ENCODE measurements at regions not wholly inside any gene's neighbourhood (a gene's known extent, or its start where the extent isn't known, plus 50 kb on each side); places are given as distances from the start of the nearest gene placed in this dataset.

DNA sequence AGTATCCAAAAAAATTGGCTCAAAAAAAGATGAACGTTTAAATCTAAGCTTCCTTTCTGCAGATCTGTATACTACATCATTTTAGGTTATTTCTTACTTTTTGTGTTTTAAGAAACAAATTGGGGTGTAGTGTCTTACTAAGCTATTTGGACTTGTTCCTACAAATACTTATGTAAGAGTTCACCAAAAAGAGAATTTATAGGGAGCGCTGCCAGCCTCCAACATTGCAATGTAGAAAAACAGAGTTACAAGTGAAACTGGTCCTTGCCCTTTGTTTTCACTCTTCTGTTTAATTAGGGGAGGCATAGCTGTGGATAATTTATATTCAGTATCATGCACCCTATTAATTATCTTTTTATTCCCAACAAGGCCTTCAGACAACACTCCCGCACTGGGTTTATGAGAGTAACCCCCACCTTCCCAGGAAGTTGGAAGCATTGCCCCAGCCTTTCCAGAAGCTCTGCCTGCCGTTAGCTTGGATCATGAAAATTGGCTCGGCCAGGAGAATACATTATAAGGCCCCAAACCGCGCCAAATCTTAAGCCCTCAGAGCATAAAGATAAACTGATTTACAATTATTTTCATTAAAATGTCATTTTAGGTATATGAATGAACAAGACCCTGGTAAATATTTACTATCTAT lies 261.8 kb upstream of the KLF6 start:
- no peak overlapping the region for H2AFZ ChIP-seq
- intact Hi-C loops (cut with micrococcal nuclease; ENCODE audit: unreplicated experiment), result no loop called here
- H3F3A ChIP-seq (ENCODE audit: insufficient read depth, low read depth), result no peaks in the 10 kb centered on the region
- H3K9me3 ChIP-seq (ENCODE audit: insufficient read depth, low read depth), result no peaks in the 10 kb centered on the region
- H3K27me3 ChIP-seq (ENCODE audit: insufficient read depth, low read depth), result no peaks in the 10 kb centered on the region
- CTCF ChIA-PET, result no interaction called here
- no peaks in the 10 kb centered on the region for H3K79me2 ChIP-seq (ENCODE audit: low read depth)
- DNase-seq, result no peak
- no peaks in the 10 kb centered on the region for H4K20me1 ChIP-seq (ENCODE audit: insufficient read depth)
- POLR2A ChIA-PET (ENCODE audit: unreplicated experiment), result no interaction called here
- H3K9me2 ChIP-seq (ENCODE audit: insufficient read depth), result no peaks in the 10 kb centered on the region
- no peak overlapping the region for H3K4me3 ChIP-seq
- no peaks in the 10 kb centered on the region for H3K4me1 ChIP-seq (replicated peaks; ENCODE audit: insufficient read depth)
- H3K36me3 ChIP-seq (ENCODE audit: low read depth), result no peaks in the 10 kb centered on the region
- no peak overlapping the region for H3K27ac ChIP-seq
- BruUV-seq (replicated peaks), result no TSS peak
- TF ChIP-seq EZH2 (IDR thresholded peaks at IDR 0.05; ENCODE audit: low read depth) (no peak), CTCF (conservative IDR thresholded peaks at IDR 0.05) (no peak)
- H3K4me2 ChIP-seq, result no peak overlapping the region

DNA sequence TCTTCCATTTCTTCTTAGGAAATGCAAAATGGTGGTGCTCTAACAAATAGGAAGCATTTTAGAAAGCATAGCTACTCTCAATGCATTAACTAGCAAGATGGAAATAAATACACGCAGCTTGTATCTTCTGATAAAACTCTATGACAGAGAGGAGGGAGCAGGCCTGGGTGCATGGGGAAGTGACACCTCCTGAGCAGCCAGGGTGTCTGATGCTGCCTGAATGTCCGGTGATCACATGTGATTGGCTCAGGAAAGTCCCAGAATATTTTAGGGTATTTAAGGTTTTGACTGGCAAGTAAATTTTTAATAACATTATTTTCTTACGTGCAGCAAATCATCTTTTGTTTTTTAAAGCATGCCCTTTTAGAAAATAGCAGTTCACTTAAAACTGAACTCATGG lies 261.0 kb upstream of the KLF6 start:
- no peak overlapping the region for H3K4me2 ChIP-seq
- H3K79me2 ChIP-seq (ENCODE audit: low read depth), result no peaks in the 10 kb centered on the region
- H3K27me3 ChIP-seq (ENCODE audit: insufficient read depth, low read depth), result no peaks in the 10 kb centered on the region
- H3K9me2 ChIP-seq (ENCODE audit: insufficient read depth), result no peaks in the 10 kb centered on the region
- CTCF ChIA-PET, result no interaction called here
- no peaks in the 10 kb centered on the region for H3K4me1 ChIP-seq (replicated peaks; ENCODE audit: insufficient read depth)
- BruUV-seq (replicated peaks), result no TSS peak
- H4K20me1 ChIP-seq (ENCODE audit: insufficient read depth), result no peaks in the 10 kb centered on the region
- no peak overlapping the region for H3K27ac ChIP-seq
- intact Hi-C loops (cut with micrococcal nuclease; ENCODE audit: unreplicated experiment), result no loop called here
- POLR2A ChIA-PET (ENCODE audit: unreplicated experiment), result no interaction called here
- H3F3A ChIP-seq (ENCODE audit: insufficient read depth, low read depth), result no peaks in the 10 kb centered on the region
- DNase-seq, result no peak
- H2AFZ ChIP-seq, result no peak overlapping the region
- 0 out of 2 replicates have a peak, but pooled peaks cover 3% of the 10 kb centered on the region for H3K9me3 ChIP-seq (ENCODE audit: insufficient read depth, low read depth)
- TF ChIP-seq CTCF (conservative IDR thresholded peaks at IDR 0.05) (no peak), EZH2 (IDR thresholded peaks at IDR 0.05; ENCODE audit: low read depth) (no peak)
- no peak overlapping the region for H3K4me3 ChIP-seq
- no peaks in the 10 kb centered on the region for H3K36me3 ChIP-seq (ENCODE audit: low read depth)

DNA sequence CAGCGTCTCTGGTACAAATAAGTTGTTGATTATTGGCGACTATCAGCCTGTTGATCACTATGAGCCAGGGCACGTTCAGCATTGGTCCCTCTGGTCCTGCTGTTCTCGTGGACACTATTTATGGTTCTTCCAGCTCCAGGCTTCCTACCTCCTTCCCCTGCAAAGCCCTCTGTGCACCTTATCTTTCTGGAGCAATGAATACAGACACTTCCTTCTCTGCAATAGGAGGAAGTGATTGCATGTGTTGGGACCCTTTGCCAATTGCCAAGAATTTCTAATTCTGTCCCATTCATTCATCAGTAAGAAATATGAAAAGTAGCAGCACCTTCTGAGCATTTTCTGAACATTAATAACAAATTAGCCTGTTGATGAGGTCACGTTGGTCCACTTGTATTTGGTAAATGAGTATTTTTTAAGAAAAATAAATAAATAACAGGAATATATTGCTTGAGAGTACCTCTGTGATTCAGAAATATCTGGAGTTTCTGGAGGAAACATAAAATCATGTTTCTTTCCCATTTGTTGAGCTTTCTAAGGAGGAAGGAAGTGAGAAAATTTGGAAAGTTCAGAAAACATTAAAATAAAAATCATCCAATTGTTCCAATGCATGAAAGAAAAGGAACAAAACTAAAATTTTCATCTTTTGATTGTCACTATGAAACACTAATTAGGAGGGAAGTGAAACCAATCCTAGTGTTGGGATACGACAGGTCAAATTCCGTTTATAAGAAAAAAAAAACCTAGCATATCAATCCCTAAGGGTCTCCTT lies 259.1 kb upstream of the KLF6 start:
- no peak for DNase-seq
- Histone ChIP-seq H3K27me3 (ENCODE audit: insufficient read depth, low read depth) (no peaks in the 10 kb centered on the region), H2AFZ (no peak overlapping the region), H3K9me3 (ENCODE audit: insufficient read depth, low read depth) (0 out of 2 replicates have a peak, but pooled peaks cover 3% of the 10 kb centered on the region), H3K36me3 (ENCODE audit: low read depth) (no peaks in the 10 kb centered on the region), H3K4me3 (no peak overlapping the region), H3K27ac (no peak overlapping the region), H3F3A (ENCODE audit: insufficient read depth, low read depth) (no peaks in the 10 kb centered on the region), H3K79me2 (ENCODE audit: low read depth) (no peaks in the 10 kb centered on the region), H3K4me2 (no peak overlapping the region), H3K4me1 (replicated peaks; ENCODE audit: insufficient read depth) (no peaks in the 10 kb centered on the region), H3K9me2 (ENCODE audit: insufficient read depth) (no peaks in the 10 kb centered on the region), H4K20me1 (ENCODE audit: insufficient read depth) (no peaks in the 10 kb centered on the region)
- intact Hi-C loops (cut with micrococcal nuclease; ENCODE audit: unreplicated experiment), result no loop called here
- CTCF ChIA-PET, result no interaction called here
- POLR2A ChIA-PET (ENCODE audit: unreplicated experiment), result no interaction called here
- no peak for TF ChIP-seq EZH2 (IDR thresholded peaks at IDR 0.05; ENCODE audit: low read depth)
- TF ChIP-seq CTCF (conservative IDR thresholded peaks at IDR 0.05), result no peak
- no TSS peak for BruUV-seq (replicated peaks)
